Activated CD8-positive, alpha-beta T cell treated with anti-CD3 and anti-CD28 coated beads for 36 hours (primary cell): ENCODE measurements at regions not wholly inside any gene's neighbourhood (a gene's known extent, or its start where the extent isn't known, plus 50 kb on each side); places are given as distances from the start of the nearest gene placed in this dataset.

Experiments used
- ATAC-seq: fragments of 200-7000 bp; cut with Tn5 transposase; one replicate; pipeline ENCODE4 v1.10.0; 2021; ENCODE audit warnings: mild to moderate bottlenecking, moderate library complexity
- CTCF ChIA-PET: fragments of 350-600 bp; sonication (Branson Sonifier 250); formaldehyde crosslinking; loops from one replicate; lab custom pipeline; 2021; ENCODE audit warnings: antibody characterized with exemption; lab: Charles Lee
- POLR2A ChIA-PET: fragments of 350-600 bp; sonication (Branson Sonifier 250); formaldehyde crosslinking; loops from one replicate; lab custom pipeline; 2021; ENCODE audit warnings: antibody characterized with exemption; lab: Charles Lee
- DNase-seq: peaks from one replicate; pipeline ENCODE4 v3.0.0-alpha.2; 2020
- H3K27ac Mint-ChIP-seq: one replicate; pipeline ENCODE4 v1.8.0; 2021; ENCODE audit warnings: mild to moderate bottlenecking, mixed read lengths
- H3K27me3 Mint-ChIP-seq: one replicate; pipeline ENCODE4 v1.8.0; 2021; ENCODE audit warnings: mixed read lengths
- H3K36me3 Mint-ChIP-seq: one replicate; pipeline ENCODE4 v1.8.0; 2021; ENCODE audit warnings: low read depth, mixed read lengths
- H3K4me1 Mint-ChIP-seq: one replicate; pipeline ENCODE4 v1.8.0; 2021; ENCODE audit warnings: low read depth, mixed read lengths
- H3K4me3 Mint-ChIP-seq: one replicate; pipeline ENCODE4 v1.8.0; 2021; ENCODE audit warnings: mild to moderate bottlenecking, moderate library complexity, mixed read lengths
- H3K9me3 Mint-ChIP-seq: one replicate; pipeline ENCODE4 v1.8.0; 2021; ENCODE audit warnings: mixed read lengths
- CTCF ChIP-seq: fragments of 200-600 bp; IDR thresholded peaks from one replicate; pipeline ENCODE4 v1.8.0; 2022; ENCODE audit warnings: antibody characterized with exemption, mild to moderate bottlenecking
- intact Hi-C: fragments of 100-400 bp; cut with micrococcal nuclease; formaldehyde crosslinking; loops from one replicate; pipeline ENCODE4 v1.10.0; 2022

- ATAC-seq (no peak), DNase-seq (peak; percentile 32)
- ChIA-PET CTCF (interaction anchor here (0.9 to 2.5 kb wide), 2 partner anchors 9 to 35 kb away, joined by 4 to 10 read pairs; no protein-coding TSS in a partner anchor), POLR2A (interaction anchor here (0.7 to 2.9 kb wide), 6 partner anchors 9 to 57 kb away, joined by 3 to 10 read pairs (median 4); no protein-coding TSS in a partner anchor)
- Mint-ChIP-seq H3K27me3 (no peaks in the 10 kb centered on the region), H3K36me3 (no peaks in the 10 kb centered on the region), H3K4me1 (peaks cover 57% of the 10 kb centered on the region), H3K27ac (no peak overlapping the region), H3K9me3 (no peaks in the 10 kb centered on the region), H3K4me3 (no peak overlapping the region)
- no peak for TF ChIP-seq CTCF
- intact Hi-C loops: no loop called here
Measured at GRCh38 chr17:77366558-77367245, 225.9 kb downstream of the SEC14L1 start.

GRCh38 chr17:77369544-77369971 lies 228.8 kb downstream of the SEC14L1 start:
- Mint-ChIP-seq H3K27ac (no peak overlapping the region), H3K27me3 (no peaks in the 10 kb centered on the region), H3K4me3 (no peak overlapping the region), H3K4me1 (peaks cover 49% of the 10 kb centered on the region), H3K36me3 (peaks cover 5% of the 10 kb centered on the region), H3K9me3 (no peaks in the 10 kb centered on the region)
- ATAC-seq (no peak), DNase-seq (no peak)
- intact Hi-C loops: no loop called here
- no peak for TF ChIP-seq CTCF
- ChIA-PET CTCF (interaction anchor here (1.8 kb wide), 1 partner anchor 125 kb away, joined by 6 read pairs; no protein-coding TSS in a partner anchor), POLR2A (interaction anchor here (0.9 to 1.2 kb wide), 2 partner anchors 11 to 103 kb away, joined by 3 to 4 read pairs; no protein-coding TSS in a partner anchor)

- ATAC-seq: no peak
- Mint-ChIP-seq H3K4me3 (no peak overlapping the region), H3K27me3 (no peaks in the 10 kb centered on the region), H3K9me3 (no peaks in the 10 kb centered on the region), H3K4me1 (peaks cover 45% of the 10 kb centered on the region), H3K27ac (no peak overlapping the region), H3K36me3 (peaks cover 14% of the 10 kb centered on the region)
- ChIA-PET POLR2A (interaction anchor here (0.9 to 1.9 kb wide), 5 partner anchors 10 to 102 kb away, joined by 3 to 4 read pairs (median 3); no protein-coding TSS in a partner anchor), CTCF (interaction anchor here (0.8 to 1.8 kb wide), 2 partner anchors 30 to 124 kb away, joined by 3 to 6 read pairs; no protein-coding TSS in a partner anchor)
- intact Hi-C loops: no loop called here
- no peak for DNase-seq
- no peak for TF ChIP-seq CTCF
Measured at GRCh38 chr17:77370586-77370985, 229.8 kb downstream of the SEC14L1 start.

GRCh38 chr17:77371117-77371887 lies 230.5 kb downstream of the SEC14L1 start:
- CTCF ChIA-PET: interaction anchor here (0.8 to 1.8 kb wide), 3 partner anchors 14 to 123 kb away, joined by 3 to 8 read pairs (median 6); no protein-coding TSS in a partner anchor
- Mint-ChIP-seq H3K27me3 (no peaks in the 10 kb centered on the region), H3K27ac (no peak overlapping the region), H3K9me3 (no peaks in the 10 kb centered on the region), H3K36me3 (peaks cover 18% of the 10 kb centered on the region), H3K4me3 (no peak overlapping the region), H3K4me1 (peaks cover 41% of the 10 kb centered on the region)
- DNase-seq: no peak
- intact Hi-C loops: no loop called here
- ATAC-seq: no peak
- TF ChIP-seq CTCF: no peak
- POLR2A ChIA-PET: interaction anchor here (0.6 to 1.9 kb wide), 4 partner anchors 13 to 41 kb away, joined by 3 to 4 read pairs (median 4); no protein-coding TSS in a partner anchor
